Urothelium cell line (cell line): ENCODE measurements at regions not wholly inside any gene's neighbourhood (a gene's known extent, or its start where the extent isn't known, plus 50 kb on each side); places are given as distances from the start of the nearest gene placed in this dataset.

Source experiments
- DNase-seq: peaks from one replicate; pipeline ENCODE4 v3.0.0; 2011; ENCODE audit warnings: low spot score, mixed read lengths
- FAIRE-seq: peaks from 2 replicates; lab custom pipeline; 2011; peaks lifted over from hg19 to GRCh38; lab: Jason Lieb, UNC

GRCh38 chr17:79303641-79304205 is 229.1 kb downstream of the ENGASE start:
- FAIRE-seq (peak; percentile 77), DNase-seq (no peak)

GRCh38 chr17:79301469-79301868 is 226.8 kb downstream of the ENGASE start:
- no peak for DNase-seq
- FAIRE-seq = no peak

GRCh38 chr17:79299349-79299748 is 224.7 kb downstream of the ENGASE start:
- FAIRE-seq = no peak
- no peak for DNase-seq

GRCh38 chr17:79298799-79299198 is 224.2 kb downstream of the ENGASE start:
- no peak for DNase-seq
- no peak for FAIRE-seq

- FAIRE-seq (no peak), DNase-seq (no peak)
Observed at GRCh38 chr17:79296243-79296642, 221.6 kb downstream of the ENGASE start.

GRCh38 chr17:79295307-79295706 is 220.7 kb downstream of the ENGASE start:
- no peak for DNase-seq
- no peak for FAIRE-seq

- peak; percentile 89 for DNase-seq
- FAIRE-seq = peak; percentile 72
Observed at GRCh38 chr17:79294459-79295071, 219.9 kb downstream of the ENGASE start.

- peak; percentile 70 for FAIRE-seq
Observed at GRCh38 chr17:79292501-79292900, 217.9 kb downstream of the ENGASE start.

GRCh38 chr17:79291391-79291790 is 216.8 kb downstream of the ENGASE start:
- DNase-seq (no peak), FAIRE-seq (no peak)

More at GRCh38 chr17:79292501-79292900, 217.9 kb downstream of the ENGASE start:
- no peak for DNase-seq

GRCh38 chr17:79290726-79291125 is 216.1 kb downstream of the ENGASE start:
- DNase-seq (no peak), FAIRE-seq (no peak)

GRCh38 chr17:79288950-79289349 is 214.3 kb downstream of the ENGASE start:
- DNase-seq (no peak), FAIRE-seq (no peak)

GRCh38 chr17:79286440-79286839 is 211.8 kb downstream of the ENGASE start:
- DNase-seq (no peak), FAIRE-seq (no peak)

- DNase-seq = no peak
- FAIRE-seq = no peak
Observed at GRCh38 chr17:79285973-79286372, 211.3 kb downstream of the ENGASE start.

GRCh38 chr17:79282294-79282693 is 207.7 kb downstream of the ENGASE start:
- no peak for FAIRE-seq
- no peak for DNase-seq

- FAIRE-seq = no peak
Observed at GRCh38 chr17:79281803-79282202, 207.2 kb downstream of the ENGASE start.

GRCh38 chr17:79280866-79281572 is 206.4 kb downstream of the ENGASE start:
- DNase-seq (no peak), FAIRE-seq (peak; percentile 88)

More at GRCh38 chr17:79281803-79282202, 207.2 kb downstream of the ENGASE start:
- DNase-seq = no peak

- FAIRE-seq (peak; percentile 99), DNase-seq (no peak)
Observed at GRCh38 chr17:79280010-79280409, 205.4 kb downstream of the ENGASE start.

- no peak for FAIRE-seq
- DNase-seq = no peak
Observed at GRCh38 chr17:79279320-79279719, 204.7 kb downstream of the ENGASE start.

GRCh38 chr17:79276821-79277220 is 202.2 kb downstream of the ENGASE start:
- no peak for DNase-seq
- FAIRE-seq = no peak

GRCh38 chr17:79273660-79274059 is 199.0 kb downstream of the ENGASE start:
- FAIRE-seq = no peak
- DNase-seq = no peak

- DNase-seq (peak; percentile 78), FAIRE-seq (peak; percentile 80)
Observed at GRCh38 chr17:79272666-79273219, 198.1 kb downstream of the ENGASE start.

- FAIRE-seq (no peak), DNase-seq (no peak)
Observed at GRCh38 chr17:79272220-79272619, 197.6 kb downstream of the ENGASE start.
